ENCODE measurements at regions not wholly inside any gene's neighbourhood (a gene's known extent, or its start where the extent isn't known, plus 50 kb on each side); places are given as distances from the start of the nearest gene placed in this dataset.

- Mint-ChIP-seq H3K27me3 (ENCODE audit: insufficient read depth, unreplicated experiment) (peaks cover 3% of the 10 kb centered on the region), H3K27ac (ENCODE audit: unreplicated experiment) (no peak overlapping the region), H3K36me3 (ENCODE audit: insufficient read depth, unreplicated experiment) (peaks cover 5% of the 10 kb centered on the region), H3K4me3 (ENCODE audit: unreplicated experiment) (no peak overlapping the region), H3K9me3 (ENCODE audit: unreplicated experiment) (no peaks in the 10 kb centered on the region), H3K4me1 (ENCODE audit: low read depth, unreplicated experiment) (no peaks in the 10 kb centered on the region)
- intact Hi-C loops (cut with micrococcal nuclease; ENCODE audit: unreplicated experiment) = no loop called here
- Histone ChIP-seq H3K4me1 (no peaks in the 10 kb centered on the region), H3K36me3 (ENCODE audit: control insufficient read depth, insufficient read depth, low read length) (no peaks in the 10 kb centered on the region), H3K4me3 (ENCODE audit: low read depth, low read length) (no peak overlapping the region), H3K27me3 (replicated peaks; ENCODE audit: control insufficient read depth, insufficient read depth, low read length) (no peaks in the 10 kb centered on the region), H3K9me3 (no peaks in the 10 kb centered on the region)
- no peak for DNase-seq
- CTCF ChIA-PET = interaction anchor here (1.3 kb wide), 1 partner anchor 80 kb away, joined by 3 read pairs; no protein-coding TSS in a partner anchor
- TF ChIP-seq CTCF (IDR thresholded peaks at IDR 0.05; ENCODE audit: insufficient read depth in 1 of 2, low read depth in 1 of 2, low read length in 1 of 2, severe bottlenecking in 1 of 2, unreplicated experiment in 1 of 2) = no peak
- BruUV-seq (replicated peaks) = no TSS peak
- POLR2A ChIA-PET = no interaction called here
Measured at GRCh38 chr1:209485167-209485566, 98.3 kb upstream of the CAMK1G start.

- intact Hi-C loops (cut with micrococcal nuclease; ENCODE audit: unreplicated experiment) = no loop called here
Measured at GRCh38 chr1:209485751-209486150, 97.8 kb upstream of the CAMK1G start.

GRCh38 chr1:209486861-209487593 is 96.5 kb upstream of the CAMK1G start:
- Mint-ChIP-seq H3K4me3 (ENCODE audit: unreplicated experiment) (no peak overlapping the region), H3K9me3 (ENCODE audit: unreplicated experiment) (no peaks in the 10 kb centered on the region), H3K27me3 (ENCODE audit: insufficient read depth, unreplicated experiment) (peaks cover 4% of the 10 kb centered on the region), H3K4me1 (ENCODE audit: low read depth, unreplicated experiment) (no peaks in the 10 kb centered on the region), H3K36me3 (ENCODE audit: insufficient read depth, unreplicated experiment) (peaks cover 5% of the 10 kb centered on the region), H3K27ac (ENCODE audit: unreplicated experiment) (no peak overlapping the region)
- no peak for DNase-seq
- no peak for TF ChIP-seq CTCF (IDR thresholded peaks at IDR 0.05; ENCODE audit: insufficient read depth in 1 of 2, low read depth in 1 of 2, low read length in 1 of 2, severe bottlenecking in 1 of 2, unreplicated experiment in 1 of 2)
- BruUV-seq (replicated peaks) = no TSS peak
- Histone ChIP-seq H3K4me1 (no peaks in the 10 kb centered on the region), H3K4me3 (ENCODE audit: low read depth, low read length) (no peak overlapping the region), H3K36me3 (ENCODE audit: control insufficient read depth, insufficient read depth, low read length) (no peaks in the 10 kb centered on the region), H3K27me3 (replicated peaks; ENCODE audit: control insufficient read depth, insufficient read depth, low read length) (no peaks in the 10 kb centered on the region), H3K9me3 (no peaks in the 10 kb centered on the region)
- ChIA-PET CTCF (no interaction called here), POLR2A (no interaction called here)
- intact Hi-C loops (cut with micrococcal nuclease; ENCODE audit: unreplicated experiment) = no loop called here

More at GRCh38 chr1:209485751-209486150, 97.8 kb upstream of the CAMK1G start:
- no TSS peak for BruUV-seq (replicated peaks)
- no peaks in the 10 kb centered on the region for H3K27me3 ChIP-seq (replicated peaks; ENCODE audit: control insufficient read depth, insufficient read depth, low read length)
- Mint-ChIP-seq H3K36me3 (ENCODE audit: insufficient read depth, unreplicated experiment) (peaks cover 5% of the 10 kb centered on the region), H3K4me1 (ENCODE audit: low read depth, unreplicated experiment) (no peaks in the 10 kb centered on the region), H3K9me3 (ENCODE audit: unreplicated experiment) (no peaks in the 10 kb centered on the region), H3K27ac (ENCODE audit: unreplicated experiment) (no peak overlapping the region), H3K4me3 (ENCODE audit: unreplicated experiment) (no peak overlapping the region), H3K27me3 (ENCODE audit: insufficient read depth, unreplicated experiment) (peaks cover 2% of the 10 kb centered on the region)
- DNase-seq = no peak
- no peak overlapping the region for H3K4me3 ChIP-seq (ENCODE audit: low read depth, low read length)
- ChIA-PET POLR2A (no interaction called here), CTCF (no interaction called here)
- no peaks in the 10 kb centered on the region for H3K9me3 ChIP-seq
- no peaks in the 10 kb centered on the region for H3K4me1 ChIP-seq
- no peak for TF ChIP-seq CTCF (IDR thresholded peaks at IDR 0.05; ENCODE audit: insufficient read depth in 1 of 2, low read depth in 1 of 2, low read length in 1 of 2, severe bottlenecking in 1 of 2, unreplicated experiment in 1 of 2)
- no peaks in the 10 kb centered on the region for H3K36me3 ChIP-seq (ENCODE audit: control insufficient read depth, insufficient read depth, low read length)

Data from Caco-2 (cell line).